PC-3 (cell line): ENCODE measurements at regions not wholly inside any gene's neighbourhood (a gene's known extent, or its start where the extent isn't known, plus 50 kb on each side); places are given as distances from the start of the nearest gene placed in this dataset.

Experiments used
- CTCF ChIP-seq: fragments of 300-600 bp; sonication (generic); conservative IDR thresholded peaks from 2 replicates; pipeline ENCODE4 v1.5.1; 2017; ENCODE audit warnings: antibody characterized with exemption, low read depth, mild to moderate bottlenecking, low read length
- EZH2 ChIP-seq: fragments of 300-600 bp; sonication (generic); IDR thresholded peaks from one replicate; pipeline ENCODE4 v1.6.1; 2017; ENCODE audit warnings: antibody characterized with exemption, mild to moderate bottlenecking, low read length; ENCODE audit not compliant: unreplicated experiment
- EZH2phosphoT487 ChIP-seq: fragments of 300-600 bp; sonication (generic); IDR thresholded peaks from 2 replicates; pipeline ENCODE4 v1.6.1; 2018; ENCODE audit warnings: mild to moderate bottlenecking, antibody characterized with exemption, low read length, borderline replicate concordance

- no peak for TF ChIP-seq CTCF
- no peak for TF ChIP-seq EZH2
- TF ChIP-seq EZH2phosphoT487: no peak
Observed at GRCh38 chr9:78713614-78714405, 416.9 kb downstream of the PSAT1 start.
